A549 (cell line): ENCODE measurements at regions not wholly inside any gene's neighbourhood (a gene's known extent, or its start where the extent isn't known, plus 50 kb on each side); places are given as distances from the start of the nearest gene placed in this dataset.

Experiments
- CBX2 ChIP-seq: fragments of 200-600 bp; sonication (generic); IDR thresholded peaks from 2 replicates; pipeline ENCODE4 v1.6.1; 2016; ENCODE audit warnings: low read depth, mild to moderate bottlenecking, borderline replicate concordance
- CTCF ChIP-seq: fragments of >200 bp; sonication (Bioruptor Twin); formaldehyde crosslinking; IDR thresholded peaks from 3 replicates; pipeline ENCODE4 v1.5.1; 2016
- E2F6 ChIP-seq: IDR thresholded peaks from 2 replicates; pipeline ENCODE4 v1.6.1; 2012; ENCODE audit warnings: low read depth, borderline replicate concordance
- EHMT2 ChIP-seq: fragments of 200-600 bp; sonication (generic); IDR thresholded peaks from 2 replicates; pipeline ENCODE4 v1.6.1; 2016; ENCODE audit warnings: antibody characterized with exemption, low read depth, mild to moderate bottlenecking, moderate library complexity
- POLR2A ChIP-seq: IDR thresholded peaks from 2 replicates; pipeline ENCODE4 v1.6.1; 2012; ENCODE audit warnings: mild to moderate bottlenecking, low read length
- SMC3 ChIP-seq: fragments of >200 bp; sonication (Bioruptor Twin); formaldehyde crosslinking; IDR thresholded peaks from 3 replicates; pipeline ENCODE4 v1.6.1; 2018; ENCODE audit warnings: inconsistent platforms
- TF ChIP-seq, protein P1 (sequence below): fragments of 200-600 bp; sonication (generic); IDR thresholded peaks from 2 replicates; pipeline ENCODE4 v1.6.1; 2016; ENCODE audit warnings: antibody characterized with exemption, mild to moderate bottlenecking, moderate library complexity

DNA sequence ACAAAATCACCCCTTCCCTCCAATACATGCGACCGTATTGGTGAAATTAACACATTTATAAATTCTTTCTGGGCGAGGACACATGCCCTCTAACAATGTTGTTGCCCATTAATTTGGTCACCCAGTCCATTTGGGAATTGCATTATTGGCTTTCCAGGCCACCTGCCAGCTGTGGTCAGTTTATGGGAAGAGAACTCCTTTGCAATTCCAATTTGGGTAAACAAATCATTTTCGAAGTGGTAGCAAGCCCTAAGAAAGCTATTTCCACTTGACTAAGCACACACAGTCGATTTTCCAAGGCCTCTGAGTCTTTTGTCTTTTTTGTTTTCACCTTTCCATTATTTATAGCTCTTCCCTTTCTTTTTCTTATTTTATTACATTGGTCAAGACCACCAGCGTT lies 362.3 kb upstream of the RGMA start:
- TF ChIP-seq SMC3 (no peak), POLR2A (no peak), E2F6 (no peak), EHMT2 (no peak), CTCF (no peak), CBX2 (no peak)
- TF ChIP-seq, protein P1, sequence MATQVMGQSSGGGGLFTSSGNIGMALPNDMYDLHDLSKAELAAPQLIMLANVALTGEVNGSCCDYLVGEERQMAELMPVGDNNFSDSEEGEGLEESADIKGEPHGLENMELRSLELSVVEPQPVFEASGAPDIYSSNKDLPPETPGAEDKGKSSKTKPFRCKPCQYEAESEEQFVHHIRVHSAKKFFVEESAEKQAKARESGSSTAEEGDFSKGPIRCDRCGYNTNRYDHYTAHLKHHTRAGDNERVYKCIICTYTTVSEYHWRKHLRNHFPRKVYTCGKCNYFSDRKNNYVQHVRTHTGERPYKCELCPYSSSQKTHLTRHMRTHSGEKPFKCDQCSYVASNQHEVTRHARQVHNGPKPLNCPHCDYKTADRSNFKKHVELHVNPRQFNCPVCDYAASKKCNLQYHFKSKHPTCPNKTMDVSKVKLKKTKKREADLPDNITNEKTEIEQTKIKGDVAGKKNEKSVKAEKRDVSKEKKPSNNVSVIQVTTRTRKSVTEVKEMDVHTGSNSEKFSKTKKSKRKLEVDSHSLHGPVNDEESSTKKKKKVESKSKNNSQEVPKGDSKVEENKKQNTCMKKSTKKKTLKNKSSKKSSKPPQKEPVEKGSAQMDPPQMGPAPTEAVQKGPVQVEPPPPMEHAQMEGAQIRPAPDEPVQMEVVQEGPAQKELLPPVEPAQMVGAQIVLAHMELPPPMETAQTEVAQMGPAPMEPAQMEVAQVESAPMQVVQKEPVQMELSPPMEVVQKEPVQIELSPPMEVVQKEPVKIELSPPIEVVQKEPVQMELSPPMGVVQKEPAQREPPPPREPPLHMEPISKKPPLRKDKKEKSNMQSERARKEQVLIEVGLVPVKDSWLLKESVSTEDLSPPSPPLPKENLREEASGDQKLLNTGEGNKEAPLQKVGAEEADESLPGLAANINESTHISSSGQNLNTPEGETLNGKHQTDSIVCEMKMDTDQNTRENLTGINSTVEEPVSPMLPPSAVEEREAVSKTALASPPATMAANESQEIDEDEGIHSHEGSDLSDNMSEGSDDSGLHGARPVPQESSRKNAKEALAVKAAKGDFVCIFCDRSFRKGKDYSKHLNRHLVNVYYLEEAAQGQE, result no peak
